IMR-90 (cell line): ENCODE measurements at regions not wholly inside any gene's neighbourhood (a gene's known extent, or its start where the extent isn't known, plus 50 kb on each side); places are given as distances from the start of the nearest gene placed in this dataset.

Source experiments
- ATAC-seq: fragments of 200-7000 bp; cut with Tn5 transposase; 2 replicates; pipeline ENCODE4 v1.9.1; 2020; ENCODE audit warnings: low read depth, mild to moderate bottlenecking, moderate library complexity
- BruUV-seq: library from RNA; stranded (reverse); fragments of 400-500 nt; replicated peaks from 2 replicates; lab custom pipeline; 2021; lab: Mats Ljungman, UMichigan
- CTCF ChIA-PET: fragments of 300-600 bp; formaldehyde crosslinking; extraction: SDS; loops from one replicate; lab custom pipeline; 2021; ENCODE audit warnings: antibody characterized with exemption; lab: Yijun Ruan, JAX
- POLR2A ChIA-PET: fragments of 300-600 bp; sonication (Branson Sonifier 250); formaldehyde crosslinking; loops from one replicate; lab custom pipeline; 2022; ENCODE audit warnings: antibody characterized with exemption; ENCODE audit not compliant: unreplicated experiment; lab: Charles Lee
- DNase-seq: peaks from one replicate; pipeline ENCODE4 v3.0.0; 2013
- H2AFZ ChIP-seq: replicated peaks from 2 replicates; pipeline ENCODE3; 2013; ENCODE audit warnings: low read length, mild to moderate bottlenecking; ENCODE audit not compliant: poor library complexity
- H2AK5ac ChIP-seq: 2 replicates; pipeline ENCODE4 v1.6.1; 2013; ENCODE audit warnings: low read depth, low read length, inconsistent platforms
- H2AK9ac ChIP-seq: replicated peaks from 2 replicates; pipeline ENCODE3; 2013; ENCODE audit warnings: mild to moderate bottlenecking, low read depth, low read length, moderate library complexity; ENCODE audit not compliant: poor library complexity
- H2BK120ac ChIP-seq: 2 replicates; pipeline ENCODE4 v1.6.1; 2013; ENCODE audit warnings: low read depth, low read length, inconsistent platforms
- H2BK15ac ChIP-seq: 3 replicates; pipeline ENCODE4 v1.6.1; 2013; ENCODE audit warnings: low read depth, low read length, inconsistent platforms
- H2BK20ac ChIP-seq: 2 replicates; pipeline ENCODE4 v1.6.1; 2013; ENCODE audit warnings: low read depth, mild to moderate bottlenecking, inconsistent platforms, low read length, moderate library complexity
- H2BK5ac ChIP-seq: 2 replicates; pipeline ENCODE4 v1.6.1; 2013; ENCODE audit warnings: mild to moderate bottlenecking, low read depth, low read length, inconsistent platforms; ENCODE audit not compliant: poor library complexity, severe bottlenecking
- H3K14ac ChIP-seq: replicated peaks from 2 replicates; pipeline ENCODE4 v1.6.1; 2013; ENCODE audit warnings: low read depth, low read length, inconsistent platforms
- H3K18ac ChIP-seq: 2 replicates; pipeline ENCODE4 v1.6.1; 2013; ENCODE audit warnings: low read depth, low read length, control low read depth
- H3K23ac ChIP-seq: 2 replicates; pipeline ENCODE4 v1.6.1; 2013; ENCODE audit warnings: low read depth, low read length, inconsistent platforms
- H3K27ac ChIP-seq: 2 replicates; pipeline ENCODE4 v1.5.1; 2013; ENCODE audit warnings: mild to moderate bottlenecking, control low read depth, low read length; ENCODE audit not compliant: insufficient read depth
- H3K27me3 ChIP-seq: 2 replicates; pipeline ENCODE4 v1.6.1; 2013; ENCODE audit warnings: low read length; ENCODE audit not compliant: control insufficient read depth, insufficient read depth
- H3K36me3 ChIP-seq: 2 replicates; pipeline ENCODE4 v1.6.1; 2013; ENCODE audit warnings: low read length, mixed read lengths; ENCODE audit not compliant: control insufficient read depth, insufficient read depth
- H3K4ac ChIP-seq: 2 replicates; pipeline ENCODE4 v1.6.1; 2013; ENCODE audit warnings: low read depth, low read length, inconsistent platforms
- H3K4me1 ChIP-seq: 2 replicates; pipeline ENCODE4 v1.6.1; 2013; ENCODE audit warnings: low read length, mixed read lengths; ENCODE audit not compliant: control insufficient read depth, insufficient read depth
- H3K4me2 ChIP-seq: 2 replicates; pipeline ENCODE4 v1.6.1; 2013; ENCODE audit warnings: low read depth, mild to moderate bottlenecking, control low read depth, low read length, moderate library complexity
- H3K4me3 ChIP-seq: 2 replicates; pipeline ENCODE4 v1.5.1; 2013; ENCODE audit warnings: low read depth, mild to moderate bottlenecking, control low read depth, low read length, moderate library complexity; ENCODE audit not compliant: insufficient read depth
- H3K56ac ChIP-seq: 2 replicates; pipeline ENCODE4 v1.6.1; 2013; ENCODE audit warnings: low read length, inconsistent platforms; ENCODE audit not compliant: insufficient read depth; ENCODE audit errors: extremely low read depth
- H3K79me1 ChIP-seq, 2 experiments: 2 replicates each; pipeline ENCODE4 v1.6.1; 2013; ENCODE audit warnings: low read length in 2 of 2, inconsistent platforms in 1 of 2, low read depth in 1 of 2
- H3K9ac ChIP-seq: 2 replicates; pipeline ENCODE4 v1.6.1; 2013; ENCODE audit warnings: low read depth, low read length, control low read depth
- H3K9me1 ChIP-seq: 2 replicates; pipeline ENCODE4 v1.6.1; 2013; ENCODE audit warnings: low read length, inconsistent platforms; ENCODE audit not compliant: insufficient read depth
- H3K9me3 ChIP-seq: 2 replicates; pipeline ENCODE4 v1.6.1; 2013; ENCODE audit warnings: low read length; ENCODE audit not compliant: control insufficient read depth, insufficient read depth
- H4K20me1 ChIP-seq: 2 replicates; pipeline ENCODE4 v1.6.1; 2013; ENCODE audit warnings: low read length, inconsistent platforms; ENCODE audit not compliant: insufficient read depth
- H4K5ac ChIP-seq: 2 replicates; pipeline ENCODE4 v1.6.1; 2013; ENCODE audit warnings: mild to moderate bottlenecking, low read depth, low read length, control low read depth
- H4K8ac ChIP-seq, 2 experiments: 2 replicates each; pipeline ENCODE4 v1.6.1; 2013; ENCODE audit warnings: low read depth in 2 of 2, low read length in 2 of 2, control low read depth in 1 of 2, inconsistent platforms in 1 of 2
- H4K91ac ChIP-seq: 2 replicates; pipeline ENCODE4 v1.6.1; 2013; ENCODE audit warnings: low read depth, low read length, inconsistent platforms; ENCODE audit not compliant: insufficient read depth
- CEBPB ChIP-seq: IDR thresholded peaks from 2 replicates; pipeline ENCODE4 v1.6.1; 2012; ENCODE audit warnings: low read depth, low read length, improper control_type of control experiment
- CHD1 ChIP-seq: IDR thresholded peaks from 2 replicates; pipeline ENCODE4 v1.6.1; 2012; ENCODE audit warnings: low read depth, low read length, improper control_type of control experiment
- FOS ChIP-seq: fragments of 150-350 bp; IDR thresholded peaks from 2 replicates; pipeline ENCODE4 v1.6.1; 2016; ENCODE audit warnings: low read depth, low read length
- MAFK ChIP-seq: IDR thresholded peaks from 2 replicates; pipeline ENCODE4 v1.6.1; 2012; ENCODE audit warnings: low read depth, low read length, improper control_type of control experiment
- MAZ ChIP-seq: IDR thresholded peaks from 2 replicates; pipeline ENCODE4 v1.6.1; 2012; ENCODE audit warnings: low read depth, mild to moderate bottlenecking, low read length, improper control_type of control experiment, moderate library complexity, borderline replicate concordance
- NFE2L2 ChIP-seq: fragments of 150-350 bp; IDR thresholded peaks from 2 replicates; pipeline ENCODE4 v1.6.1; 2016; ENCODE audit warnings: low read depth, mild to moderate bottlenecking, low read length
- POLR2A ChIP-seq: IDR thresholded peaks from 2 replicates; pipeline ENCODE4 v1.6.1; 2012; ENCODE audit warnings: mild to moderate bottlenecking, low read depth, low read length
- RAD21 ChIP-seq: IDR thresholded peaks from 2 replicates; pipeline ENCODE4 v1.6.1; 2012; ENCODE audit warnings: low read length, improper control_type of control experiment
- RCOR1 ChIP-seq: IDR thresholded peaks from 2 replicates; pipeline ENCODE4 v1.6.1; 2012; ENCODE audit warnings: mild to moderate bottlenecking, low read length, improper control_type of control experiment; ENCODE audit not compliant: insufficient replicate concordance
- RFX5 ChIP-seq: IDR thresholded peaks from 2 replicates; pipeline ENCODE4 v1.8.0; 2012; ENCODE audit warnings: low read depth, mild to moderate bottlenecking, low read length, moderate library complexity
- SMC3 ChIP-seq: fragments of 150-350 bp; IDR thresholded peaks from 2 replicates; pipeline ENCODE4 v1.6.1; 2016; ENCODE audit warnings: low read depth, mild to moderate bottlenecking, antibody characterized with exemption, low read length, moderate library complexity
- USF2 ChIP-seq: fragments of 150-350 bp; IDR thresholded peaks from 2 replicates; pipeline ENCODE4 v1.6.1; 2017; ENCODE audit warnings: mild to moderate bottlenecking, antibody characterized with exemption, low read length, low read depth
- WGBS, 2 experiments: methylation state at CpG; one replicate each; pipeline versions ENCODE4 v1.1.5 to v1.1.7; 2013; ENCODE audit warnings: missing lambda C conversion rate in 2 of 2; ENCODE audit not compliant: insufficient read length in 1 of 2; ENCODE audit errors: extremely low coverage in 2 of 2; 5-methylcytosine and 5-hydroxymethylcytosine counted together
- dilution Hi-C: fragments of 300-500 bp; cut with HindIII; formaldehyde crosslinking; loops from one replicate; pipeline ENCODE4 v1.14.3; 2018; ENCODE audit warnings: low sequenced_read_pairs; ENCODE audit not compliant: unreplicated experiment
- in situ Hi-C: fragments of 300-500 bp; cut with MboI; formaldehyde crosslinking; loops from 3 replicates; pipeline ENCODE4 v1.14.3; 2019; ENCODE audit warnings: low sequenced_read_pairs, inconsistent platforms, mixed read lengths
- intact Hi-C: fragments of 100-400 bp; cut with micrococcal nuclease; formaldehyde crosslinking; loops from 2 replicates; pipeline ENCODE4 v1.10.0; 2022
- TF ChIP-seq, protein P1 (sequence below): conservative IDR thresholded peaks from 2 replicates; pipeline ENCODE4 v1.5.1; 2012; ENCODE audit warnings: mild to moderate bottlenecking, low read depth, low read length, improper control_type of control experiment
- TF ChIP-seq, protein P2 (sequence below): fragments of 150-350 bp; IDR thresholded peaks from 2 replicates; pipeline ENCODE4 v1.6.1; 2016; ENCODE audit warnings: low read depth, mild to moderate bottlenecking, low read length, moderate library complexity, borderline replicate concordance

DNA sequence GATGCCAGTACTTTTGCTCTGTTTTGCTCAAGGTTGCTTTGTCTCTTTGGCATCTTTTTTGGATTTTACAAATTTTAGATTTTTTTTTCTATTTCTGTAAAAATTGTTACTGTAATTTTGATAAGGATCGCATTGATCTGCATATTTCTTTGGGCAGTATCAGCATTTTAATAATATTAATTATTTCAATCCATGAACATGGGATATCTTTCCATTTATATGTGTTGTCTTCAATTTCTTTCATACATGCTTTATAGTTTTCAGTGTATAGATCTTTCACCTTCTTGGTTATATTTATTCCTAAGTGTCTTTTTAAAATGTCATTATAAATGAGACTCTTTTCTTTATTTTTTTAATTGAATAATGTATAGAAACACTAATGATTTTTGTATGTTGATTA is 301.6 kb upstream of the SEMA3D start:
- POLR2A ChIA-PET, result no interaction called here
- Histone ChIP-seq H3K36me3 (no peaks in the 10 kb centered on the region), H3K27ac (no peak overlapping the region), H3K9ac (no peak overlapping the region), H4K20me1 (no peaks in the 10 kb centered on the region; the same call in 1 of the 2 replicates), H3K23ac (no peak overlapping the region), H3K14ac (no peak overlapping the region), H2BK15ac (no peak overlapping the region), H2BK5ac (no peak overlapping the region), H2BK20ac (no peak overlapping the region), H2AK9ac (no peak overlapping the region), H4K91ac (no peak overlapping the region), H3K4me3 (no peak overlapping the region), H3K56ac (no peak overlapping the region), H3K4me2 (no peak overlapping the region), H2BK120ac (no peak overlapping the region), H3K79me1 (no peaks in the 10 kb centered on the region), H3K4ac (no peak overlapping the region), H3K18ac (no peak overlapping the region), H4K8ac (no peak overlapping the region), H2AFZ (no peak overlapping the region), H3K9me1 (no peaks in the 10 kb centered on the region), H4K5ac (no peak overlapping the region), H2AK5ac (no peak overlapping the region), H3K9me3 (no peaks in the 10 kb centered on the region), H3K27me3 (no peaks in the 10 kb centered on the region), H3K4me1 (no peaks in the 10 kb centered on the region)
- BruUV-seq, result no TSS peak
- ATAC-seq, result no peak
- WGBS, 2 experiments, result no CpG with 5 or more reads among the region's 1 CpG
- CTCF ChIA-PET, result no interaction called here
- no peak for DNase-seq
- dilution Hi-C loops (no loop called here), intact Hi-C loops (no loop called here), in situ Hi-C loops (no loop called here)
- no peak for TF ChIP-seq MAFK
- TF ChIP-seq FOS, result no peak
- no peak for TF ChIP-seq RAD21
- no peak for TF ChIP-seq CEBPB
- no peak for TF ChIP-seq RCOR1
- TF ChIP-seq, protein P1, sequence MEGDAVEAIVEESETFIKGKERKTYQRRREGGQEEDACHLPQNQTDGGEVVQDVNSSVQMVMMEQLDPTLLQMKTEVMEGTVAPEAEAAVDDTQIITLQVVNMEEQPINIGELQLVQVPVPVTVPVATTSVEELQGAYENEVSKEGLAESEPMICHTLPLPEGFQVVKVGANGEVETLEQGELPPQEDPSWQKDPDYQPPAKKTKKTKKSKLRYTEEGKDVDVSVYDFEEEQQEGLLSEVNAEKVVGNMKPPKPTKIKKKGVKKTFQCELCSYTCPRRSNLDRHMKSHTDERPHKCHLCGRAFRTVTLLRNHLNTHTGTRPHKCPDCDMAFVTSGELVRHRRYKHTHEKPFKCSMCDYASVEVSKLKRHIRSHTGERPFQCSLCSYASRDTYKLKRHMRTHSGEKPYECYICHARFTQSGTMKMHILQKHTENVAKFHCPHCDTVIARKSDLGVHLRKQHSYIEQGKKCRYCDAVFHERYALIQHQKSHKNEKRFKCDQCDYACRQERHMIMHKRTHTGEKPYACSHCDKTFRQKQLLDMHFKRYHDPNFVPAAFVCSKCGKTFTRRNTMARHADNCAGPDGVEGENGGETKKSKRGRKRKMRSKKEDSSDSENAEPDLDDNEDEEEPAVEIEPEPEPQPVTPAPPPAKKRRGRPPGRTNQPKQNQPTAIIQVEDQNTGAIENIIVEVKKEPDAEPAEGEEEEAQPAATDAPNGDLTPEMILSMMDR, result no peak
- TF ChIP-seq, protein P2, sequence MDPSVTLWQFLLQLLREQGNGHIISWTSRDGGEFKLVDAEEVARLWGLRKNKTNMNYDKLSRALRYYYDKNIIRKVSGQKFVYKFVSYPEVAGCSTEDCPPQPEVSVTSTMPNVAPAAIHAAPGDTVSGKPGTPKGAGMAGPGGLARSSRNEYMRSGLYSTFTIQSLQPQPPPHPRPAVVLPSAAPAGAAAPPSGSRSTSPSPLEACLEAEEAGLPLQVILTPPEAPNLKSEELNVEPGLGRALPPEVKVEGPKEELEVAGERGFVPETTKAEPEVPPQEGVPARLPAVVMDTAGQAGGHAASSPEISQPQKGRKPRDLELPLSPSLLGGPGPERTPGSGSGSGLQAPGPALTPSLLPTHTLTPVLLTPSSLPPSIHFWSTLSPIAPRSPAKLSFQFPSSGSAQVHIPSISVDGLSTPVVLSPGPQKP, result no peak
- no peak for TF ChIP-seq POLR2A
- no peak for TF ChIP-seq MAZ
- no peak for TF ChIP-seq RFX5
- no peak for TF ChIP-seq USF2
- no peak for TF ChIP-seq SMC3
- no peak for TF ChIP-seq CHD1
- TF ChIP-seq NFE2L2, result no peak
